Stimulated activated CD8-positive, alpha-beta memory T cell treated with anti-CD3 and anti-CD28 coated beads, Interleukin-2, amount 100 ng/mL, for 1 hour (primary cell): ENCODE measurements at regions not wholly inside any gene's neighbourhood (a gene's known extent, or its start where the extent isn't known, plus 50 kb on each side); places are given as distances from the start of the nearest gene placed in this dataset.
"Not testable (repeated sequence)": the region's sequence is repeated elsewhere in the genome, so short reads cannot be mapped to it uniquely, and the experiment has no call there.

Experiments
- DNase-seq, 2 donors: peaks; one replicate each; pipeline ENCODE4 v3.0.0-alpha.2; 2020; ENCODE audit warnings: low read depth in 2 of 2

- DNase-seq, result peak; percentile 19 to 43
These were observed 131.2 kb upstream of the BTN3A2 start for GRCh38 chr6:26233649-26234420.

- DNase-seq, result peak; percentile 23 to 45
These were observed 130.3 kb upstream of the BTN3A2 start for GRCh38 chr6:26234421-26235301.

- DNase-seq, result no peak
These were observed 129.7 kb upstream of the BTN3A2 start for GRCh38 chr6:26235302-26235670.

- DNase-seq, result not testable (repeated sequence)
These were observed 125.6 kb upstream of the BTN3A2 start for GRCh38 chr6:26239415-26239814.

- DNase-seq, result peak; percentile 22 to 39
These were observed 124.6 kb upstream of the BTN3A2 start for GRCh38 chr6:26240157-26241032.

GRCh38 chr6:26241033-26241895, 123.7 kb upstream of the BTN3A2 start:
- DNase-seq, result peak in 1 of 2 donors; percentile 19

- DNase-seq, result no peak
These were observed 121.9 kb upstream of the BTN3A2 start for GRCh38 chr6:26243132-26243531.

GRCh38 chr6:26243752-26244151, 121.2 kb upstream of the BTN3A2 start:
- DNase-seq, result no peak

GRCh38 chr6:26246058-26246457, 118.9 kb upstream of the BTN3A2 start:
- DNase-seq, result no peak

- no peak for DNase-seq
These were observed 118.4 kb upstream of the BTN3A2 start for GRCh38 chr6:26246553-26246952.

- no peak for DNase-seq
These were observed 115.4 kb upstream of the BTN3A2 start for GRCh38 chr6:26249707-26249956.

- DNase-seq, result peak in 1 of 2 donors; percentile 59
These were observed 114.9 kb upstream of the BTN3A2 start for GRCh38 chr6:26249957-26250697.

- no peak for DNase-seq
These were observed 114.3 kb upstream of the BTN3A2 start for GRCh38 chr6:26250698-26251044.

- no peak for DNase-seq
These were observed 113.5 kb upstream of the BTN3A2 start for GRCh38 chr6:26251354-26252076.

- no peak for DNase-seq
These were observed 112.9 kb upstream of the BTN3A2 start for GRCh38 chr6:26252077-26252472.

GRCh38 chr6:26254724-26255123, 110.3 kb upstream of the BTN3A2 start:
- DNase-seq, result no peak

- no peak for DNase-seq
These were observed 107.7 kb upstream of the BTN3A2 start for GRCh38 chr6:26257272-26257671.

GRCh38 chr6:26258212-26258977, 106.6 kb upstream of the BTN3A2 start:
- no peak for DNase-seq

GRCh38 chr6:26260110-26260637, 104.8 kb upstream of the BTN3A2 start:
- no peak for DNase-seq
